ENCODE measurements at regions not wholly inside any gene's neighbourhood (a gene's known extent, or its start where the extent isn't known, plus 50 kb on each side); places are given as distances from the start of the nearest gene placed in this dataset.

GRCh38 chr1:84740050-84740714 is 49.9 kb upstream of the SSX2IP start:
- no TSS peak for BruUV-seq (replicated peaks)
- CTCF ChIA-PET, result interaction anchor here (0.7 to 2.2 kb wide), 8 partner anchors 9 to 298 kb away, joined by 3 to 10 read pairs (median 4); no protein-coding TSS in a partner anchor

More at GRCh38 chr1:84740050-84740714, 49.9 kb upstream of the SSX2IP start:
- Histone ChIP-seq H3K27me3 (ENCODE audit: control insufficient read depth in 2 of 2, insufficient read depth in 2 of 2, low read length in 2 of 2) (peaks cover 0 to 10% of the 10 kb centered on the region in 2 experiments), H3K9me3 (replicated peaks; ENCODE audit: control insufficient read depth, insufficient read depth, low read length) (no peaks in the 10 kb centered on the region), H3K9me1 (replicated peaks; ENCODE audit: control insufficient read depth, extremely low read depth, insufficient read depth, low read length) (no peaks in the 10 kb centered on the region), H3K4me2 (ENCODE audit: insufficient read depth, low read length) (no peak overlapping the region), H3K4me3 (replicated peaks in 1 of 3; ENCODE audit: insufficient read depth in 1 of 3, low read depth in 1 of 3, low read length in 3 of 3) (no peak overlapping the region), H3K4me1 (ENCODE audit: control insufficient read depth, extremely low read depth, insufficient read depth, low read length) (no peaks in the 10 kb centered on the region), H2AFZ (ENCODE audit: low read depth, low read length) (no peak overlapping the region), H3K9ac (replicated peaks; ENCODE audit: extremely low read depth, insufficient read depth, low read length) (no peak overlapping the region), H4K20me1 (replicated peaks; ENCODE audit: control insufficient read depth, extremely low read depth, insufficient read depth, low read length) (no peaks in the 10 kb centered on the region), H3K36me3 (ENCODE audit: control insufficient read depth in 2 of 2, extremely low read depth in 1 of 2, insufficient read depth in 2 of 2, low read length in 2 of 2) (no peaks in the 10 kb centered on the region), H3K79me2 (ENCODE audit: control insufficient read depth, insufficient read depth, low read length) (no peaks in the 10 kb centered on the region), H3K27ac (ENCODE audit: insufficient read depth, low read depth, low read length) (no peak overlapping the region)
- FAIRE-seq (no peak), DNase-seq (ENCODE audit: low read depth, low spot score) (no peak)
- TF ChIP-seq JUN (IDR thresholded peaks at IDR 0.05; ENCODE audit: borderline replicate concordance, insufficient read depth, insufficient read length, low read depth) (no peak), POLR2A (IDR thresholded peaks at IDR 0.05; ENCODE audit: low read depth, low read length) (no peak), POLR2AphosphoS5 (IDR thresholded peaks at IDR 0.05; ENCODE audit: insufficient read depth, low read depth, low read length) (no peak), EZH2 (IDR thresholded peaks at IDR 0.05; ENCODE audit: borderline replicate concordance, low read depth, low read length, severe bottlenecking) (no peak), CTCF (IDR thresholded peaks at IDR 0.05; ENCODE audit: extremely low read depth in 1 of 2, insufficient read depth in 1 of 2, low read depth in 1 of 2, low read length in 2 of 2) (no peak), MYC (IDR thresholded peaks at IDR 0.05; ENCODE audit: low read depth, low read length) (no peak), GATA2 (IDR thresholded peaks at IDR 0.05; ENCODE audit: insufficient read depth, insufficient read length, low read depth, low read length) (no peak), MAX (IDR thresholded peaks at IDR 0.05; ENCODE audit: insufficient read depth, insufficient read length) (no peak), FOS (IDR thresholded peaks at IDR 0.05; ENCODE audit: borderline replicate concordance, insufficient read depth, low read length) (no peak)
- dilution Hi-C loops (cut with MboI; ENCODE audit: extremely low pct_ligation_motif_present, low sequenced_read_pairs) (no loop called here), intact Hi-C loops (cut with micrococcal nuclease) (no loop called here)
- POLR2A ChIA-PET, result no interaction called here

All from endothelial cell of umbilical vein (primary cell).